Fibroblast of pulmonary artery (primary cell): ENCODE measurements at regions not wholly inside any gene's neighbourhood (a gene's known extent, or its start where the extent isn't known, plus 50 kb on each side); places are given as distances from the start of the nearest gene placed in this dataset.
"Not testable (repeated sequence)": the region's sequence is repeated elsewhere in the genome, so short reads cannot be mapped to it uniquely, and the experiment has no call there.

Source experiments
- DNase-seq: peaks from one replicate; pipeline ENCODE4 v3.0.0-alpha.2; 2010; ENCODE audit warnings: low read depth
- H3K4me3 ChIP-seq: replicated peaks from 2 replicates; pipeline ENCODE4 v1.5.1; 2011; ENCODE audit warnings: low read depth, mild to moderate bottlenecking, control low read depth, low read length, moderate library complexity
- CTCF ChIP-seq: IDR thresholded peaks from 2 replicates; pipeline ENCODE4 v1.5.1; 2011; ENCODE audit warnings: mild to moderate bottlenecking, control low read depth, low read length, inconsistent platforms; ENCODE audit errors: missing control alignments

DNA sequence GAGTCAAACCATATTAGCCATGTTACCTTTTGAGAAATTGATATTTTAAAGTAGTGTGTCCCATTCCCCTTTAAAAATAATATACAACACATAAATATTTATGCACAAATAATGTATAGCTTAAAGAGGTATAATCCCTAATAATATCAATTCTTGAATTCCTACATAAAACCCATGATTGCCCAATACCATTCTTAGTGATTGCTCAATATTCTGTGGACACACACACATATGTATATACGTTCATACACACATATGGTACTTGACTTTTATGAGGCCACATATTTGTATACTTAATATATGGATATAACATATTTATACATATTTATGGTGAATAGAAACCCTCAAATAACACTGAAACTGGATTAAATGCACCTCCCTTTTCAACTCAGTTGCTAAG is 367.4 kb downstream of the ZBBX start:
- no peak overlapping the region for H3K4me3 ChIP-seq
- TF ChIP-seq CTCF, result no peak
- no peak for DNase-seq

DNA sequence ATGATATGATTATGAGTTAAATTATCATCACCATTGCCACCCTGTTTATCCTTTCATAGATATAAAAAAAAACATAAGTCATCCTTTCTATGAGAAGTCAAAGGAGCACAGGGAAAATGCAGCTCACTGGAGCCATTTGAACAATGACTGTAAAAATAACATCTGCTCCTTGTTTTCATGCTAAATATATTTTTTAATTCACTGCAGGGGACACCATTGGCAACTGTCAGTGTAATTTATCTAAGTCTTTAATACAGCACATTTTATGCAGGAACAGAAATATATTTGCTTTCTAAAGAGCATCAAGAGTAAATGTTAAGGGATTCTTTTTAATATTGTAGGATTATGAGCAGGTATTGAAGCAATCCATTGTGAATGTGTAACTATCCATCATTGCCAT is 371.3 kb downstream of the ZBBX start:
- H3K4me3 ChIP-seq, result no peak overlapping the region
- TF ChIP-seq CTCF, result no peak
- DNase-seq, result no peak

DNA sequence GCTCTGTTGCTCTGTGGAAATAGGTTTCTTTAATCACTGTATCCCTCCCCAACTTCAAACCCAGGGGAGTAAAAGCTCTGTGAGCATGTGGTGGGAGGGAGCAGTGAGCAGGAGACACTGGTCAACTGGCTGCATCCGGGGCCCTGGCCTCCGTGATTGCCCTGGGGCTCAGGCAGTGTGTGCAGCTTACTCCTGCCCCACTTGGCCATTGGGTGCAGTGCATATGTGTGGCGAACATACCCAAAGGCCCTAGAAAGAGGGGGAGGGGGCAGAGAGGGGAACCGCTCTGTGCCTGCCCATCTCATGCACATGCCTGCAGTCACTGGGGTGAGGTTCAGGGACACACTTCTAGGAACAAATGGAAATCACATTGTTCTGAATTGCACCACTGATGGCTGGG is 378.7 kb downstream of the ZBBX start:
- TF ChIP-seq CTCF, result no peak
- no peak overlapping the region for H3K4me3 ChIP-seq
- no peak for DNase-seq

GRCh38 chr3:166993015-166993630 is 387.0 kb downstream of the ZBBX start:
- no peak for DNase-seq
- H3K4me3 ChIP-seq, result no peak overlapping the region
- TF ChIP-seq CTCF, result no peak

DNA sequence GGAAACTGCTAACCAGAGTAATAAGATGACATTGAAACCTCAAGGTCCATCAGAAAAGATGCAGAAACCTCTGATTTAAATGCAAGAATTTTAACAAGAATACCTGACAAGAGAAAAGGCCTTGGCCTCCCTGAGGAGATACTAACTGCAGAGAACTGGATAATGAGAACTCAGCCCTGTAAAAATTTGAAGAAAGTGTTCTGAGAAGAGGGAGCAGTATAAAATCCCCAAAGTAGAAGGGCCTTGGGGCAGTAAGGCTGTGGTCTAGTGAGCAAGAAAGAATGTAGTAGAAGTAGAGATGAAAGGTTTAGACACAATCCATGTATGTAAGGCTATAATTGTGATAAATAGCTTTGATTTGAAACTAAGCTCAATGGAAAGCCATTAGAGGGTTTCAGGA is 394.1 kb downstream of the ZBBX start:
- no peak overlapping the region for H3K4me3 ChIP-seq
- no peak for DNase-seq
- no peak for TF ChIP-seq CTCF

- DNase-seq, H3K4me3 ChIP-seq: not testable (repeated sequence)
Measured at GRCh38 chr3:166975796-166976195, 404.3 kb downstream of the ZBBX start.

- not testable (repeated sequence) for DNase-seq, H3K4me3 ChIP-seq
Measured at GRCh38 chr3:166967714-166968113, 412.4 kb downstream of the ZBBX start.

DNA sequence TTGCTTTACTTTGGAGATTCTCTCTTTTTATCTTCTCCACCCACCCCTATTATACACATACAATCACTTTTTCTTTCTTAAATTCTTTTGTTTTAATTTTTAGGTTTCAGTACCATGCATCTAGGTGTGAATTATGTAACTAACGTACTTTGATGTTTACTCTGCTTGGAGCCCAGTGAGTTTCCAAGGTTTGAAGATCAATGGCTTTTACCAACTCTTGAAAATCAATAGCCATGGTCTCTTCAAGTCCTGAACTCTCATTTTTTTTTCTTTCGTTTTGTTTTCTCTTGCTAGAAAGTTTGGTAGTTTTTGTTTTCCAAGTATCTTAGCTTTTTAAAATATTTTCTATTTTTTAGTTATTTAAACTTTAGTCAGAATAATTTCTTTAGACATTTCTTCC is 417.2 kb downstream of the ZBBX start:
- H3K4me3 ChIP-seq, result no peak overlapping the region
- no peak for DNase-seq
- TF ChIP-seq CTCF, result no peak
